HepG2 (cell line): ENCODE measurements at regions not wholly inside any gene's neighbourhood (a gene's known extent, or its start where the extent isn't known, plus 50 kb on each side); places are given as distances from the start of the nearest gene placed in this dataset.
A peak's percentile ranks its signal among the peaks of the same experiment; 100 is the strongest.

ENCODE experiments used
- ATAC-seq: fragments of 200-7000 bp; cut with Tn5 transposase; 3 replicates; pipeline ENCODE4 v1.9.1; 2020; ENCODE audit warnings: mild to moderate bottlenecking, moderate library complexity
- BruUV-seq: library from RNA; stranded (reverse); fragments of 400-500 nt; replicated peaks from 2 replicates; lab custom pipeline; 2021; lab: Mats Ljungman, UMichigan
- CTCF ChIA-PET: fragments of 300-600 bp; formaldehyde crosslinking; extraction: SDS; loops from one replicate; lab custom pipeline; 2021; ENCODE audit warnings: low total read pairs, inconsistent platforms, low intra/inter-chr PET ratio; lab: Yijun Ruan, JAX
- POLR2A ChIA-PET: fragments of 350-600 bp; sonication (Branson Sonifier 250); formaldehyde crosslinking; loops from one replicate; lab custom pipeline; 2020; ENCODE audit warnings: antibody characterized with exemption, inconsistent platforms; lab: Yijun Ruan, JAX
- DNase-seq: peaks from one replicate; pipeline ENCODE4 v3.0.0-alpha.2; 2015; ENCODE audit warnings: low spot score
- FAIRE-seq: peaks from 3 replicates; lab custom pipeline; 2011; peaks lifted over from hg19 to GRCh38; lab: Jason Lieb, UNC
- H2AFZ ChIP-seq: one replicate; pipeline ENCODE4 v1.6.1; 2011; ENCODE audit warnings: low read length, inconsistent platforms
- H3K27ac ChIP-seq: fragments of 300-600 bp; 3 replicates; pipeline ENCODE4 v1.8.0; 2011; ENCODE audit warnings: mixed run types, mild to moderate bottlenecking, mixed read lengths, low read length, inconsistent platforms; ENCODE audit not compliant: insufficient read depth; ENCODE audit errors: extremely low read length
- H3K27me3 ChIP-seq, 2 experiments: fragments of 200-600 bp in 1 of 2; 2 replicates in 1 of 2; 3 replicates in 1 of 2; pipeline versions ENCODE4 v1.6.0 to v1.8.0; 2011; ENCODE audit warnings: low read length in 2 of 2, mild to moderate bottlenecking in 2 of 2, moderate library complexity in 2 of 2, inconsistent platforms in 1 of 2; ENCODE audit not compliant: insufficient read depth in 2 of 2, control insufficient read depth in 1 of 2
- H3K36me3 ChIP-seq, 2 experiments: fragments of 200-600 bp in 1 of 2; replicated peaks in 1 of 2; 2 replicates in 1 of 2; 3 replicates in 1 of 2; pipeline versions ENCODE4 v1.5.1 to v1.8.0; 2011; ENCODE audit warnings: low read length in 2 of 2, inconsistent platforms in 1 of 2; ENCODE audit not compliant: insufficient read depth in 2 of 2, control insufficient read depth in 1 of 2
- H3K4me1 ChIP-seq: 2 replicates; pipeline ENCODE4 v1.5.1; 2012; ENCODE audit warnings: low read length, inconsistent platforms; ENCODE audit not compliant: insufficient read depth
- H3K4me2 ChIP-seq: 2 replicates; pipeline ENCODE4 v1.6.0; 2011; ENCODE audit warnings: low read depth, low read length, inconsistent platforms
- H3K4me3 ChIP-seq, 3 experiments: fragments of 200-600 bp in 1 of 3; sonication (generic), shearing (Covaris generic) in 1 of 3; replicated peaks in 1 of 3; 2 replicates each; pipeline ENCODE4 v1.5.1; 2011 to 2016; ENCODE audit warnings: low read length in 3 of 3, inconsistent platforms in 2 of 3, low read depth in 2 of 3, mild to moderate bottlenecking in 2 of 3, control low read depth in 1 of 3, mixed read lengths in 1 of 3; ENCODE audit not compliant: insufficient read depth in 1 of 3
- H3K79me2 ChIP-seq: one replicate; pipeline ENCODE4 v1.6.1; 2011; ENCODE audit warnings: low read length, inconsistent platforms; ENCODE audit not compliant: insufficient read depth
- H3K9ac ChIP-seq: 2 replicates; pipeline ENCODE4 v1.6.0; 2011; ENCODE audit warnings: mild to moderate bottlenecking, low read depth, low read length, inconsistent platforms; ENCODE audit not compliant: insufficient read depth
- H3K9me3 ChIP-seq: 2 replicates; pipeline ENCODE4 v1.5.1; 2012; ENCODE audit warnings: mild to moderate bottlenecking, low read length
- H4K20me1 ChIP-seq: 2 replicates; pipeline ENCODE4 v1.6.0; 2011; ENCODE audit warnings: inconsistent platforms, mild to moderate bottlenecking, low read length, moderate library complexity; ENCODE audit not compliant: insufficient read depth
- AHR ChIP-seq: IDR thresholded peaks from 2 replicates; pipeline ENCODE4 v1.6.1; 2018; ENCODE audit warnings: missing genetic modification reagents, missing compliant biosample characterization
- HDAC6 ChIP-seq: fragments of 200-600 bp; sonication (generic); IDR thresholded peaks from 2 replicates; pipeline ENCODE4 v1.7.0; 2017; ENCODE audit warnings: mild to moderate bottlenecking, antibody characterized with exemption, low read length, low read depth
- HMGA1 ChIP-seq: sonication (generic); formaldehyde crosslinking; conservative IDR thresholded peaks from 2 replicates; pipeline ENCODE4 v1.4.0; 2020; ENCODE audit warnings: missing genetic modification reagents
- KDM4B ChIP-seq: sonication (generic); formaldehyde crosslinking; IDR thresholded peaks from 2 replicates; pipeline ENCODE4 v1.4.0; 2020; ENCODE audit warnings: missing genetic modification reagents
- RAD51 ChIP-seq: fragments of 450-650 bp; IDR thresholded peaks from 2 replicates; pipeline ENCODE4 v1.6.1; 2016; ENCODE audit warnings: borderline replicate concordance
- ZFP36 ChIP-seq: fragments of 150-350 bp; IDR thresholded peaks from 2 replicates; pipeline ENCODE4 v1.6.1; 2018; ENCODE audit warnings: borderline replicate concordance, low read length, low read depth; ENCODE audit not compliant: partially characterized antibody
- WGBS: methylation state at CpG from one replicate; pipeline ENCODE4 v1.1.6; 2017; ENCODE audit warnings: low lambda C conversion rate; 5-methylcytosine and 5-hydroxymethylcytosine counted together
- in situ Hi-C: cut with HindIII; loops from 2 replicates; pipeline ENCODE4 v1.10.0; 2017; ENCODE audit warnings: low pct_unique_long_range_greater_than_20kb; ENCODE audit not compliant: extremely low pct_ligation_motif_present
- intact Hi-C: fragments of 100-400 bp; cut with micrococcal nuclease; formaldehyde crosslinking; loops from one replicate; pipeline ENCODE4 v1.10.0; 2022; ENCODE audit not compliant: unreplicated experiment
- TF ChIP-seq, protein P1 (sequence below): sonication (generic); formaldehyde crosslinking; IDR thresholded peaks from 2 replicates; pipeline ENCODE4 v1.4.0; 2020; ENCODE audit warnings: low read depth, mild to moderate bottlenecking, missing genetic modification reagents
- TF ChIP-seq, protein P2 (sequence below): sonication (generic); formaldehyde crosslinking; IDR thresholded peaks from 2 replicates; pipeline ENCODE4; 2020; ENCODE audit warnings: missing genetic modification reagents, mild to moderate bottlenecking, borderline replicate concordance

DNA sequence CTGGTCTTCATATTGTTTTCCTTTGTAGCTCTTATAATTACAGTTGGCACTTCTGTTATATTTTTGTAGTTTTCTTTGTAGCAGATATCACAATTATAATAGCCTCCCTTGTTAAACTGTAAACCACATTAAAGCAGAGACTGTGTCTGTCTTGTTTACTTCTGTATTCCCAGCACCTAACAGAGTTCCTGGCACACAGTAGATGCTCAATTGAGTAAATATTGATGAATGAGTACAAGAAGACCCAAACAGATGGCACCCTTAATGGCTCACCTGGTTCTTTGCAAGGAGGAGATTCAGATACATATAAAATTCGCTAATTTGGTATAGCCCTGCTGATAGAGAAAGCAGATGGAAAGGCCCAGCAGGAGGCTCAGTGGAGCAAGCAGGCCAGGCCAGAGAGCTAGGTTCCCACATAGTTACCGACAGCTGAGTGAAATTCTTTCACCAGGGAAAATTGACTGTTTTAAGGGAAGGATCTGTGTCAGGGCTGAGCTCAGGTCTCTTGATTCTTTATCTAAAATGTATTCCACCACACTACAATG lies 120.1 kb downstream of the NUP35 start:
- WGBS: 55% methylated on average over 2 of the region's 2 CpGs
- BruUV-seq: no TSS peak
- Histone ChIP-seq H3K9ac (no peak overlapping the region), H4K20me1 (no peaks in the 10 kb centered on the region), H3K79me2 (no peaks in the 10 kb centered on the region), H3K4me1 (no peaks in the 10 kb centered on the region), H3K4me3 (no peak overlapping the region), H3K27ac (no peak overlapping the region), H3K36me3 (no peaks in the 10 kb centered on the region), H3K4me2 (no peak overlapping the region), H3K9me3 (no peaks in the 10 kb centered on the region), H2AFZ (no peak overlapping the region), H3K27me3 (no peaks in the 10 kb centered on the region)
- POLR2A ChIA-PET: no interaction called here
- no peak for DNase-seq
- in situ Hi-C loops: no loop called here
- ATAC-seq: peak; percentile 44
- CTCF ChIA-PET: no interaction called here
- no peak for FAIRE-seq
- TF ChIP-seq, protein P1, sequence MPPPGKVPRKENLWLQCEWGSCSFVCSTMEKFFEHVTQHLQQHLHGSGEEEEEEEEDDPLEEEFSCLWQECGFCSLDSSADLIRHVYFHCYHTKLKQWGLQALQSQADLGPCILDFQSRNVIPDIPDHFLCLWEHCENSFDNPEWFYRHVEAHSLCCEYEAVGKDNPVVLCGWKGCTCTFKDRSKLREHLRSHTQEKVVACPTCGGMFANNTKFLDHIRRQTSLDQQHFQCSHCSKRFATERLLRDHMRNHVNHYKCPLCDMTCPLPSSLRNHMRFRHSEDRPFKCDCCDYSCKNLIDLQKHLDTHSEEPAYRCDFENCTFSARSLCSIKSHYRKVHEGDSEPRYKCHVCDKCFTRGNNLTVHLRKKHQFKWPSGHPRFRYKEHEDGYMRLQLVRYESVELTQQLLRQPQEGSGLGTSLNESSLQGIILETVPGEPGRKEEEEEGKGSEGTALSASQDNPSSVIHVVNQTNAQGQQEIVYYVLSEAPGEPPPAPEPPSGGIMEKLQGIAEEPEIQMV (CRISPR knock-in tag): no peak
- TF ChIP-seq AHR (CRISPR knock-in tag): no peak
- TF ChIP-seq, protein P2, sequence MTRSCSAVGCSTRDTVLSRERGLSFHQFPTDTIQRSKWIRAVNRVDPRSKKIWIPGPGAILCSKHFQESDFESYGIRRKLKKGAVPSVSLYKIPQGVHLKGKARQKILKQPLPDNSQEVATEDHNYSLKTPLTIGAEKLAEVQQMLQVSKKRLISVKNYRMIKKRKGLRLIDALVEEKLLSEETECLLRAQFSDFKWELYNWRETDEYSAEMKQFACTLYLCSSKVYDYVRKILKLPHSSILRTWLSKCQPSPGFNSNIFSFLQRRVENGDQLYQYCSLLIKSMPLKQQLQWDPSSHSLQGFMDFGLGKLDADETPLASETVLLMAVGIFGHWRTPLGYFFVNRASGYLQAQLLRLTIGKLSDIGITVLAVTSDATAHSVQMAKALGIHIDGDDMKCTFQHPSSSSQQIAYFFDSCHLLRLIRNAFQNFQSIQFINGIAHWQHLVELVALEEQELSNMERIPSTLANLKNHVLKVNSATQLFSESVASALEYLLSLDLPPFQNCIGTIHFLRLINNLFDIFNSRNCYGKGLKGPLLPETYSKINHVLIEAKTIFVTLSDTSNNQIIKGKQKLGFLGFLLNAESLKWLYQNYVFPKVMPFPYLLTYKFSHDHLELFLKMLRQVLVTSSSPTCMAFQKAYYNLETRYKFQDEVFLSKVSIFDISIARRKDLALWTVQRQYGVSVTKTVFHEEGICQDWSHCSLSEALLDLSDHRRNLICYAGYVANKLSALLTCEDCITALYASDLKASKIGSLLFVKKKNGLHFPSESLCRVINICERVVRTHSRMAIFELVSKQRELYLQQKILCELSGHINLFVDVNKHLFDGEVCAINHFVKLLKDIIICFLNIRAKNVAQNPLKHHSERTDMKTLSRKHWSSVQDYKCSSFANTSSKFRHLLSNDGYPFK (CRISPR knock-in tag): no peak
- no peak for TF ChIP-seq HMGA1
- TF ChIP-seq ZFP36: no peak
- no peak for TF ChIP-seq HDAC6
- no peak for TF ChIP-seq KDM4B (CRISPR knock-in tag)
- TF ChIP-seq RAD51: no peak
- intact Hi-C loops: no loop called here
